Activated gamma-delta T cell treated with anti-CD3 and anti-CD28 coated beads, Interleukin-2, amount 50 U/mL, for 16 hours (primary cell): ENCODE measurements at regions not wholly inside any gene's neighbourhood (a gene's known extent, or its start where the extent isn't known, plus 50 kb on each side); places are given as distances from the start of the nearest gene placed in this dataset.
"Not testable (repeated sequence)": the region's sequence is repeated elsewhere in the genome, so short reads cannot be mapped to it uniquely, and the experiment has no call there.

Experiments
- DNase-seq: peaks from one replicate; pipeline ENCODE4 v3.0.0-alpha.2; 2020; ENCODE audit warnings: low read depth

DNA sequence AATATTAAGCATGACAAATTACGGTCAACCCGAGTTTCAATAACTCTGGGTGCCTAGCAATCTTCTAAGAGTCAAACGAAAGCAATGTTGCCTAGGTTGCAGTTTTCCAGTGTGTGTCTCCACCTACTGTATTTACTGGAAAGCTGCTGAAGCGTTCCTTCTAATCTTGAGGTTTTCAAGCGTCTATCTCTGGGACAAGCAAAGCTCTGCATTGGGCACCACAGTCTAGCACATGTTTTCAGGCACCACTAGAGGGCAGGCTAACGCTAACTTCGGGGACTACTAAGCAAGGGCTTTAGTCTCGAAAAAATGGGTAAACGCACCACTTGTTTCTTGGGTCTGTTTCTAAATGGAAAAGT, 82.7 kb upstream of the KIF2A start:
- DNase-seq, result peak; percentile 61

DNA sequence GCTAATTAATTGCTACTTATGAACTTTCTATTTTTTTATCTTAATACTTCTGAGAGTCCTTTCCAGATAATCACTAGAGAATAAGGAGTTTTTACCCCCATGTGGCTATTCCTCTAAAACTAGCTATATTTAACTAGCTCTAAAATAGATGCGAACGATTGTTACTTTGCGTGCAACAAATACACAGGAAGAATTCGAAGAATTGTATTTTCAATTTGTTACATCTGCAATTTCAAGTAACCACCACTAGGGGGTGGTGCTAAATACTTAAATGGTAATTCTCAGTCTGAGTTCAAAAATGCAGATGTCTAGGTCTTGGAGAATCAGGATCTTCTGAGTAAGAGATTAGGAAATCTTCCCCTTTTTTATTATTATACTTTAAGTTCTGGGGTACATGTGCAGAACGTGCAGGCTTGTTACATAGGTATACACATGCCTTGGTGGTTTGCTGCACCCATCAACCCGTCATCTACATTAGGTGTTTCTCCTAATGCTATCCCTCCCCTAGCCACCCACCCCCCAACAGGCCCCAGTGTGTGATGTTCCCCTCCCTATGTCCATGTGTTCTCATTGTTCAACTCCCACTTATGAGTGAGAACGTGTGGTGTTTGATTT, 80.9 kb upstream of the KIF2A start:
- DNase-seq, result not testable (repeated sequence)

DNA sequence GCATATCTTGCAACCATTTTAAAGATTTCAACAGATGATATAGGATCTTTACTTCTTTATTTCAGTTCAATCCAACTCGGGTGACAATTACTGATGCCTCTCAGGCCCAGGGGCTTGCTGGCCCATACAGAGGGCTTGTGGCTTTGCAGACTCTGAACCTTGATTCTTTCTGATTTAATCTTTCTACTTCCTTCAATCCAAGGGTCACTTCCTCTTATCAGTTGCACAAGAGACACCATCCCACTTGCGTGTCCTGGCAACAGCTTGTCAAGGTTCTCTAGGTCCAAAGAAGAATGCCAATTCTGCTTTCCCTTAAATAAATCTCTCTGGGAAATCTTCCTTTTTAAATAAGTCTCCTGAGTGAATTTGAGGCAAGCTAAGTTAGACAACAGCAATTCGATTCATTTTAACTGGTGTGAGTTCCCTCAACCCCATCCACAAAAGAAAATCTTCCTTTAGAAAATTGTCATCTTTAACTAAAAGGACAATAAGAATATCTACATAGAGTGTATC, 75.1 kb upstream of the KIF2A start:
- not testable (repeated sequence) for DNase-seq

DNA sequence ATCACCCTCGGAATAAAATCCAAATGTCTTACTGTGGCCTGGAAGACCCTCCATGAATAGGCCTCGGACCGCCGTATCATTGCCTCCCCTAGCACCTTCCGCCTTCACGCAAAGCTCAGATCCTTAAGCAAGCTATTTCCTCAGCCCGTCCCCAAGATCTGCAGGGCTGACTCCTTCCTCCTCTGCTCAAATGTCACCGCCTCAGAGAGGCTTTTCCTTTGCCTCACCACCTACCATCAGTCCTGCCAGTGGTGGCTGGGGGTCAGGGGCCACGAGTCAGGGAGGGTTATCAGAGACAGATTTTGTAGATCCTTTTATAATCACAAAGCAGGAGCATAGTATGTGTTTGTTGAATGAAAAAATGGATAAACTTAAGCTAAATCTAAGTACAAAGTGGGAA, 74.4 kb upstream of the KIF2A start:
- DNase-seq, result no peak

DNA sequence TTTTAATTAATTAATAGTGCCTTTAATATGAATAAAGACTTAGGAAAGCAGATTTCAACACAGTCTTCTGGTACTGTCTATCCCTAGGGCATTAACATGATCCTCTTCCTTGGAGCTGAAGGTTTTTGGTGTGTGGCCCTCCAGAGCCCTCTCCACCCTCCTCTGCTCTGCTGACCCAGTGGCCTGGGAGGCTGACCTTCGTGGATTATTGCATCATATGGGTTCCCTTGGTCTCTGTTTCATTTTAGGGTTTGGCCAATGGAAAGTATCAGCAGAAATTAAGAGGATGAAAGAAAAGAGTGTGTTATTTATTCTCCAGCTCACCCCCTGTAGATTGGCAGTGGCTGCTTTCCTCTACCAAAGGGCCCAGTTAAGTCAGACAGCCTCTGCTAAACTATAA, 73.8 kb upstream of the KIF2A start:
- not testable (repeated sequence) for DNase-seq

DNA sequence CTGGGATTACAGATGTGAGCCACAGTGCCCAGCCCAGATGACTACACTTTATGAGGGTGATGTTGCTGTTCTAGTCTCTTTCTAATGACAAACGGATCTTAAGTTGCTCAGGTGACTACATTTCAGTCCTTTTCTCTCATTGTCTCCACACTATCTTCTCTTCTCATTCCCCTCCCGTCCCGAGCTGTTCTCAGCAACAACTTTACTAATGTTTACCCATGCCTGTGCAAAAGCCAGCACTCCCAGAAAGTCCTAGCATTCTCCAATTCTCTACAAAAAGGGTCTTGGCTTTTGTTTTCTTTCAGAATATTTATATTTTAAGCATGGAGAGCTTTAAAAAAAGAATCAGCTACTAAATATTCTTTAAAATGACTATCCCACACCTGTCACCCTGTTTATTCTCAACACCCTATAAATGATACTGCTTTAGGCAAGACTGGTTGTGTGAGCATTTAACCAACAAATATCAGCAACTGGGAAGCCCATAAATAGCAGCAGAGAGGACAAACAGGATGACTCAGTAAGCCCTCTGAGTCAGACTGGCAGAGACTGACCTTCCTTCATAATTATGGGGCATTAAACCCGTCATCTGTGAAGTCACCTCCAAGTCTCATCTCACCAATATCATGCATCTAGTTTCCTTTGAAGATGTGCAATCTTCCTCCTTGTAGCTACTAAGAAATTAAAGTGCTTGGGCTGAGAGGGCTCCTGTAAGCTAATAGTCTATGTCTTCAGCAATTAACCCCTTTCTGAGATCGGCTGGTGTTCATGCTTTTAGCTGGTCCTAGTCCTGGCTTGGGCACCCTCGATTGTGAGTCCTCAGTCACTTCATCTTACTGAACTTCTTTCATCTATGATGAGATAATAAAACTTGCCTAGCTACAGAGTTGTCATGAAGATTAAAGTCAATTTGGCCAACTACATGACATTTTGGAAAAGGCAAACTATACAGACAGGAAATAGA, 72.6 kb upstream of the KIF2A start:
- DNase-seq, result not testable (repeated sequence)

DNA sequence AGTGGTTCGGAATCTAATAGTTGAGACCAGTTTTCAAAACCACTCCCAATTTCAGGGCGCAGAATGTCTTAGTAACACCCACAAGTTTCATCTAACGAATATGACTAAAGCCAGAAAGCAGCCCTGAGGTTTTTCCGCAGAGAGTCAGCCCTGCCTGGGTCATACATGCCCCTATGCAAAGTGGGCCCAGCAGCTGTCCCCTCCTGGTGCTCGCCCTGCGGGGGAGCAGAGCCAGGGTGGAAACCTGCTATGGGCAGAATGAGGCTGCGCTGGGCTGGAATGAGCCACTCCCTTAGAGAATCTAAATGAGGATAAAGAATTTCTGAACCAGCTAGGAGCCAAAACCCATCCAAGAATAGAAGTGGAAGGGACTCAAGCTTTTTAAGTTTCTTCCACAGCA, 69.4 kb upstream of the KIF2A start:
- not testable (repeated sequence) for DNase-seq

DNA sequence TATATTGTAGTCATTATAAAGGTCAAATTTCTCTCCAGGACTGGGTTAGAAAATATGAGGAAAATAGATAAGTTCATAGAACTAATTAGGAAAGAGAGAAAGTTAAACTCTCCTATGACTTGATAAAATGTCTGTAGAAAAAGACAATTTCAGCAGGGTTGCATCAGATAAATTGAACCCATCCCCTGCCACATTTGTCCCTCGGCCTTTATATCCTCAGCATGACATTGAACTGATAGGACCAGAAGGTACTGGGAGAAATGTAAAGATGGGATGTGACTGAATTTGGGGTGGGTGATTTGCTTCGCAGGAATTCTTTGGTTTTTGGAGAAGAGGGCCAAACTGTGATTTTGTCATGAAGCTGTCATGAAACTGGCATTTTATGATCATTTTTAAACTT, 68.1 kb upstream of the KIF2A start:
- not testable (repeated sequence) for DNase-seq

DNA sequence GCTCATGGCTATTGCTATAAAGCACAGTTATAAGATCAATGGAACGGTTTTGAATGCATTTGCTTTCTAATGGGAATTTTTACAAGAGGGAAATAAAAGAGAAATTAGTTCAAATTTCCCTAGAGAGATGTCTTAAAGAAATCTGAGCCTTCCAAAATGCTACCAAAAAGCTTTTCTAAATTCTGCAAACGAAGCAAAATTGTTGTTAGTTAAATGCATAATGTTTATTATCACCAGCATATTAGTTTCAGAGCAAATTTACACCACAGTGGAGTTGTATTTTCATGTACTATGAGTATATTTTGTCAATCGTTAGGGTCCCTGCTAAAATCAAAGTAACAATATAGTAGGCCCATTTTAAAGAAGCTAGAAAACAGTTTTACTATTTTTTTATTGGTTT, 67.4 kb upstream of the KIF2A start:
- DNase-seq, result not testable (repeated sequence)

DNA sequence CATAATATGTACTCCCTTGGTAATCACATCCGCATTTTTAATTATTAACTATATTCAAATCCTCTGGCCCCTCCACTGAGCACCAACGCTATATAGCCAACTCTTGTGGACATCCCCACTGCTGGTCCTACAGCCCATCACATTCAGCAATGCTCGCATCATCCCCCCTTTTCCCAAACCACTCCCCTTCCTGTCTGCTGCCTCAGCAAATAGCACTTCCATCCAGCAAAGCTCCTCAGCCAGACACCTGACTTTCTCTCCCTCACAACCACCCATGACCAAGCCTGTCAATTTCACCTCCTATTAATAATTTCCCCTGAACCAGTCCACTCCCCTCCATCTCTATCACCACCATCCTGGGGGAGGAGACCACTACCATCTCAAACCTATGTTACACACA, 65.5 kb upstream of the KIF2A start:
- not testable (repeated sequence) for DNase-seq

DNA sequence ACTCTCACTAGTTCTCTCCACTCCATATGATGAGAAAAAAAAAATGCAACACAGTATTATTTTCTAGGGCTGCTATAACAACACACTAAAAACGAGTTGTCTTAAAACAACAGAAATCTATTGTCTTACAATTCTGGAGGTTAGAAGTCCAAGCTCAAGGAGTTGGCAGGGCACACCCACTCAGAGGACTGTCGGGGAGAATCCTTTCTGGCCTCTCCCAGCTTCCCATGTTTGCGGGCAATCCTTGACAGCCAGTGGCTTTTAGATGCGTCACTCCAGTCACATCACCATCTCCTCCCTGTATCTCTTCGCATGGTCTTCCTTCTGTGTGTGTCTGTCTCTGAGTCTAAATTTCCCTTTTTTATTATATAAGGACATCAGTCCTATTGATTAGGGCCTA, 64.0 kb upstream of the KIF2A start:
- DNase-seq, result not testable (repeated sequence)

DNA sequence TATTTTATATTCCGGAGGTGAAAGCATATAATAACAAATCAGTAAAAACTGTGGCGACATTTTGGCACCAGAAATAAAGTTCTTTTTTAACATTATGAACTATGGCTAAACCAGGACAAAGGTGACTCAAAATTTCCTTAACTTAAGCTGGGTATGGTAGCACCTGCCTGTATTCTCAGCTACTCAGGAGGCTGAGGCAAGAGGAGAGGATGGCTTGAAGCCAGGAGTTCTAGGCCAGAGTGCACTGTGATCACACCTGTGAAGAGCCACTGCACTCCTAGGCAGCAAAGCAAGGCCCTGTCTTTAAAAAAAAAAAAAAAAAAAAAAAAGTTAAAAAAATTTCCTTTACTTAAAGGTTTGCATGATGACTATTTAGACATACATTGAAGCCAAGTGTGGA, 63.0 kb upstream of the KIF2A start:
- not testable (repeated sequence) for DNase-seq

DNA sequence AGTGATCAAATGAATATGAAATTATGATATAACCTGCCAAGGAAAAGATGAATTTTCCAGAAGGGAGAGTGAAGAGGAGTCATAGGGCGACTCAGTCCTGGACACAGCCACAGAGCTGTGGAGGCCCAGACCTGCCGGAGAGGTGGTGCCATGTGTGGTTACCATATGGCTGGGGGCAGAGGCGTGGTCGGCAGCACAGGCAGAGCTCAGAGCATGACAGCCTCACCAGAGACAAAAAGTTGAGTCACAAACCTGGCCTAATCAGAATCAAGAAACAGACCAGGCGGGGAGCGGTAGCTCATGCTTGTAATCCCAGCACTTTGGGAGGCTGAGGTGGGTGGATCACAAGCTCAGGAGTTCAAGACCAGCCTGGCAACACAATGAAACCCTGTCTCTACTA, 57.8 kb upstream of the KIF2A start:
- not testable (repeated sequence) for DNase-seq

DNA sequence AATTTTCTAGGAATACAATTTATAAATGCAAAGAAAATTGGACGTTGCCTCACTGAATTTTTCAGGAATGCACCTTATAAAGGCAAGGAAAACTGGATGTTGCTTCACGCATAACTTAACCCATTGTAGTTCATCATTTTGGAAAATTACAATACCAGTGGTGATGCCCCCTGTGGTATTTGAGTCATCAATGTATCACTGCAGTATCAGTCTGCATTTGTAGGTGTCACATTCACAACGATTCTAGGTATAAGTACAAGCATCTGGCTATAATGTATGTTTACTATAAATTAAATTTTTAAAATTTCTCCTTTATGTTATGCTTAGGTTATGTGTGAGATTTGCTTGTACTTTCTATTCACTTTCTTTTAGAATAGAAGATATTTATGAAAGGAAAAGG, 55.9 kb upstream of the KIF2A start:
- DNase-seq, result not testable (repeated sequence)

DNA sequence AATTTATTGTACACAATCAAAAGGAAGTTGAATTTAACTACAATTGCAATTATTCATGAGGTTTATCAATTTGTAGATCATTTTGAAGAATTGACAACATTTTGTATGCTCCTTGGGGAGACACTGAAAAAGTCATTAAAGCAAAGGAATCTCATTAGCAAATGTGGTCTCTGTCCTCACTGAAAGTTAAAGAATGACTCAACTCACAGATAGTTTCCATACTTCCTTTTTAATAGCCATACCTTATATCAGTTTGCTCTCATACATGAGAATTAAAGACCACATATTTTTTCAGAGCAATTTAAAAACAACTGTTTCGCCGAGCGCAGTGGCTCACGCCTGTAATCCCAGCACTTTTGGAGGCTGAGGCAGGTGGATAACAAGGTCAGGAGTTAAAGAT, 55.1 kb upstream of the KIF2A start:
- not testable (repeated sequence) for DNase-seq

DNA sequence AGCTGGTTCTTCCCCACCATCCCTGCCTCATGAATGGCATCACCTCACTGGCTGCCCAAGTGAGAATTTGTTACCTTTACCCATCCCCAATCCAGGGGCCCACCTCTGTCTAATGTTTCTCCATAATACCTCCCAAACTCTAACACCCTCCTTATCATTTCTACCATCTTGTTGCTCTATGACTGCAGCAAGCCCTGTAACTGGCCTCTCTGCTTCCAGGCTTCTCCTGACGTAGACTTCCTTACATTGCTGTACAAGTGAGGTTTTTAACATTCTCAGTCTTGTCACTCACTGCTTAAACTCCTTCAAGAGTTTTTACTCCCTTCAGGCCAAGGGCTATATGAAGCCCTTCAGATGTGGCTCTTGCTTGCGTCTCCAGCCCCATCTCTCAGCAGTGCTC, 53.5 kb upstream of the KIF2A start:
- DNase-seq, result not testable (repeated sequence)

DNA sequence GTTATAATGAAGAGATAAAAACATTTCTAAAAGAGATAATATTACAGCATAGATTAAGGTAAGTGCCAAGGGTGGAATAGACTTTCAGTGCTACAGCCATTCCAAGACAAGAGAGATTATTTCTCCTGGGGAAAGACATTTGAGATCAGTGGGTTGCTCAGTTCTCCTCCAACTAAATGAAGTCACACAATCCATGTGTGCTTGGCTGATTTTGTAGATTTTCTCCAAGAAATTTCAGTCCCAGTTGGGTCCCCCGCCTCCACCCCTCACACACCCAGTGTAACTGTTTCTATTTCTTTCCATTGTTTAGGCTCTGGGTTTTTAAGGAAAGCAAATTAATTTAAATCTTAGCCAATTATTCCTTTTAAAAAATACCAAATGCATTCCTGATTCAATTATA, 50.5 kb upstream of the KIF2A start:
- DNase-seq, result not testable (repeated sequence)

DNA sequence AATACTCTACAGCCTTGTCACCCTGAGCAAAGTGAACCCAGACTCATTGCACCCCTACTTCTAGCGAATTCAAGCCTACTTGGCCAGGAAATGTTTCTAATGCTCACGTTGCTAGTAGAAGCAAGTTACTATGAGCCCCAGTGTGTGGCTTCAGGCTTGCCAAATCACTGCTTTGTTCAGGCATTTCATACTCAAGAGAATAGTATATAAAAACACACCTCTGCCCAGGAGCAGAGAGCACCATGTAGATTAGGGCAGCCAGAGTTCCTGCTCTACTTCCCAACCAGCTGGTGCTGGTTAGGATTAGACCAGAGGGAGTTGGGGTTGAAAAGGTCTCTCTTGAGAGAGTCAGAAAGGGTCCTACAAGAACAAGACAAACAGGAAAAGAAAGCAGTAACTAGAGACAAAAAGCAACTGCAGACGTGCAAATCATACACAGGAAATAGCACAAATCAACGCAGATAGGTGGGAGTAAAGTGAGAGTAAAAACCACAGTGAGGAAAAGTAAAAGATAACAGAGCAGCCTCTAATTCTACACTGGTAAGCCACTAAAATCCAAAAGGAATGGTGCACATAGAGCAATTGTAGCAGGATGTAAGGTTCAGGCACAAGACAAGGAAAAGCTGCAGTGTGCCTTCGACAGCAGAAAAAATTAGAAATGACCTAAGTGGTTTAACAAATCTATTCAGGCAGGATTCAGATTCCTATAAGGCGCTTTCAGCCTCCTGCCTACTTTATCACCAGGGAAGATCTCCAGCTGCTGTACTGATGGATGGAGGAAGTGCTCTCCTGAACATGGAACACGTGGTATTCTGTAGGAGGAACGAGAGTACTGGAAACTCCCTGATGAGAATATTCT, 49.6 kb upstream of the KIF2A start:
- DNase-seq, result no peak
